HG02763 (cell line): ENCODE measurements at regions not wholly inside any gene's neighbourhood (a gene's known extent, or its start where the extent isn't known, plus 50 kb on each side); places are given as distances from the start of the nearest gene placed in this dataset.
A peak's percentile ranks its signal among the peaks of the same experiment; 100 is the strongest.

Source experiments
- ATAC-seq: cut with Tn5 transposase; IDR thresholded peaks from one replicate; pipeline ENCODE4 v1.9.1; 2021; ENCODE audit warnings: mild to moderate bottlenecking, moderate library complexity; ENCODE audit not compliant: unreplicated experiment

- ATAC-seq, result peak; percentile 44
Measured at GRCh38 chr13:40206241-40207000, 460.0 kb downstream of the FOXO1 start.

GRCh38 chr13:40207001-40207478 lies 459.4 kb downstream of the FOXO1 start:
- ATAC-seq, result peak; percentile 63

GRCh38 chr13:40208517-40208916 lies 457.9 kb downstream of the FOXO1 start:
- ATAC-seq, result no peak

- no peak for ATAC-seq
Measured at GRCh38 chr13:40210865-40211585, 455.4 kb downstream of the FOXO1 start.

GRCh38 chr13:40211586-40211968 lies 454.9 kb downstream of the FOXO1 start:
- ATAC-seq, result no peak

GRCh38 chr13:40213779-40214178 lies 452.7 kb downstream of the FOXO1 start:
- no peak for ATAC-seq

- ATAC-seq, result no peak
Measured at GRCh38 chr13:40215311-40215710, 451.1 kb downstream of the FOXO1 start.

GRCh38 chr13:40215747-40216146 lies 450.7 kb downstream of the FOXO1 start:
- ATAC-seq, result no peak

GRCh38 chr13:40217675-40218074 lies 448.8 kb downstream of the FOXO1 start:
- no peak for ATAC-seq

GRCh38 chr13:40220299-40220935 lies 446.0 kb downstream of the FOXO1 start:
- ATAC-seq, result no peak

- no peak for ATAC-seq
Measured at GRCh38 chr13:40221131-40221459, 445.3 kb downstream of the FOXO1 start.

- ATAC-seq, result no peak
Measured at GRCh38 chr13:40221460-40222201, 444.8 kb downstream of the FOXO1 start.

GRCh38 chr13:40223585-40223984 lies 442.9 kb downstream of the FOXO1 start:
- ATAC-seq, result no peak

GRCh38 chr13:40228496-40228895 lies 437.9 kb downstream of the FOXO1 start:
- no peak for ATAC-seq

GRCh38 chr13:40228990-40229389 lies 437.5 kb downstream of the FOXO1 start:
- ATAC-seq, result no peak

- no peak for ATAC-seq
Measured at GRCh38 chr13:40230833-40231266, 435.6 kb downstream of the FOXO1 start.

- ATAC-seq, result no peak
Measured at GRCh38 chr13:40231311-40231710, 435.1 kb downstream of the FOXO1 start.

- ATAC-seq, result no peak
Measured at GRCh38 chr13:40231751-40232150, 434.7 kb downstream of the FOXO1 start.

GRCh38 chr13:40232311-40233040 lies 434.0 kb downstream of the FOXO1 start:
- no peak for ATAC-seq

GRCh38 chr13:40233731-40234195 lies 432.7 kb downstream of the FOXO1 start:
- ATAC-seq, result no peak
